Tibial nerve (tissue), 4 donors: ENCODE measurements at regions not wholly inside any gene's neighbourhood (a gene's known extent, or its start where the extent isn't known, plus 50 kb on each side); places are given as distances from the start of the nearest gene placed in this dataset.

Experiments used
- DNase-seq, 2 donors: peaks; one replicate each; pipeline ENCODE4 v3.0.0-alpha.2; 2019; ENCODE audit warnings: low spot score in 2 of 2
- H3K27ac ChIP-seq, 4 donors: fragments of 200-600 bp; sonication (generic) in 3 of 4; one replicate each; pipeline ENCODE4 v1.5.1; 2017 to 2019; ENCODE audit warnings: mild to moderate bottlenecking in 1 of 4
- H3K27me3 ChIP-seq, 2 donors: fragments of 200-600 bp; sonication (generic) in 1 of 2; one replicate each; pipeline versions ENCODE4 v1.5.1 to v1.6.0; 2017 to 2019
- H3K36me3 ChIP-seq, 3 donors: fragments of 200-600 bp; sonication (generic); one replicate each; pipeline ENCODE4 v1.5.1; 2018 to 2019
- H3K4me1 ChIP-seq, 4 donors: fragments of 200-600 bp; sonication (generic) in 3 of 4; one replicate each; pipeline ENCODE4 v1.5.1; 2017 to 2019
- H3K4me3 ChIP-seq, 4 donors: fragments of 200-600 bp; sonication (generic) in 3 of 4; one replicate each; pipeline ENCODE4 v1.5.1; 2017 to 2019; ENCODE audit warnings: mild to moderate bottlenecking in 1 of 4, moderate library complexity in 1 of 4
- H3K9me3 ChIP-seq, 4 donors: fragments of 200-600 bp; sonication (generic) in 3 of 4; one replicate each; pipeline ENCODE4 v1.5.1; 2017 to 2019
- EP300 ChIP-seq, 2 donors: sonication (generic); formaldehyde crosslinking; IDR thresholded peaks; one replicate each; pipeline ENCODE4 v1.6.1; 2017; ENCODE audit warnings: antibody characterized with exemption in 2 of 2, mild to moderate bottlenecking in 1 of 2
- POLR2A ChIP-seq, 2 donors: fragments of 450-650 bp; IDR thresholded peaks; one replicate each; pipeline ENCODE4 v1.6.1; 2017; ENCODE audit warnings: antibody characterized with exemption in 2 of 2, mild to moderate bottlenecking in 2 of 2, moderate library complexity in 2 of 2
- WGBS, 2 donors: methylation state at CpG; one replicate each; pipeline ENCODE4 v1.1.5; 2018; 5-methylcytosine and 5-hydroxymethylcytosine counted together
- TF ChIP-seq, protein P1 (sequence below), 5 experiments: fragments of 200-600 bp in 3 of 5; fragments of 450-650 bp in 2 of 5; sonication (generic) in 3 of 5; IDR thresholded peaks; one replicate each; pipeline ENCODE4 v1.5.1; 2016 to 2019; ENCODE audit warnings: antibody characterized with exemption in 5 of 5, mild to moderate bottlenecking in 3 of 5, moderate library complexity in 2 of 5

DNA sequence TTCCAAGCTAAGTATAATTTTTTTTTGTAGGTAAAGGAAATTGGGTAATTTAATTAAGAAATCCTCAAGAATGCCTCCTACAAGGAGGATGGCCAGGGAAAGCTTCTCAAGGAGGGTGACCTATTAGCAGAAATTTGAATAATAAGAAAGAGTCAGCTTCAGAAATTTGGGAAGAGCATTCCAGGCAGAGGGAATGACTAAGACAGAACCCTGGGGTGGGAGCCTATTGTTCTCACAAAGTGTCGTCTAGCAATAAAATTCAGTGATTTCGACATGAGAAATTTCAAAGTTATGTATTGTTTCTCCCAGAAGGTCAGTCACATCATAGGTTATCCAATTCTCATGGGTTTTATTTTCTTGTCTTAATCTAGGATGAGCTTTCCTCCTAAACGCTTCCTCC lies 1168.4 kb downstream of the AACS start:
- no peak for TF ChIP-seq EP300 (IDR thresholded peaks at IDR 0.05)
- TF ChIP-seq POLR2A (IDR thresholded peaks at IDR 0.05): no peak
- TF ChIP-seq, protein P1, sequence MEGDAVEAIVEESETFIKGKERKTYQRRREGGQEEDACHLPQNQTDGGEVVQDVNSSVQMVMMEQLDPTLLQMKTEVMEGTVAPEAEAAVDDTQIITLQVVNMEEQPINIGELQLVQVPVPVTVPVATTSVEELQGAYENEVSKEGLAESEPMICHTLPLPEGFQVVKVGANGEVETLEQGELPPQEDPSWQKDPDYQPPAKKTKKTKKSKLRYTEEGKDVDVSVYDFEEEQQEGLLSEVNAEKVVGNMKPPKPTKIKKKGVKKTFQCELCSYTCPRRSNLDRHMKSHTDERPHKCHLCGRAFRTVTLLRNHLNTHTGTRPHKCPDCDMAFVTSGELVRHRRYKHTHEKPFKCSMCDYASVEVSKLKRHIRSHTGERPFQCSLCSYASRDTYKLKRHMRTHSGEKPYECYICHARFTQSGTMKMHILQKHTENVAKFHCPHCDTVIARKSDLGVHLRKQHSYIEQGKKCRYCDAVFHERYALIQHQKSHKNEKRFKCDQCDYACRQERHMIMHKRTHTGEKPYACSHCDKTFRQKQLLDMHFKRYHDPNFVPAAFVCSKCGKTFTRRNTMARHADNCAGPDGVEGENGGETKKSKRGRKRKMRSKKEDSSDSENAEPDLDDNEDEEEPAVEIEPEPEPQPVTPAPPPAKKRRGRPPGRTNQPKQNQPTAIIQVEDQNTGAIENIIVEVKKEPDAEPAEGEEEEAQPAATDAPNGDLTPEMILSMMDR (IDR thresholded peaks at IDR 0.05): no peak
- 55% methylated on average over 3 of the region's 3 CpGs for WGBS, 2 donors

DNA sequence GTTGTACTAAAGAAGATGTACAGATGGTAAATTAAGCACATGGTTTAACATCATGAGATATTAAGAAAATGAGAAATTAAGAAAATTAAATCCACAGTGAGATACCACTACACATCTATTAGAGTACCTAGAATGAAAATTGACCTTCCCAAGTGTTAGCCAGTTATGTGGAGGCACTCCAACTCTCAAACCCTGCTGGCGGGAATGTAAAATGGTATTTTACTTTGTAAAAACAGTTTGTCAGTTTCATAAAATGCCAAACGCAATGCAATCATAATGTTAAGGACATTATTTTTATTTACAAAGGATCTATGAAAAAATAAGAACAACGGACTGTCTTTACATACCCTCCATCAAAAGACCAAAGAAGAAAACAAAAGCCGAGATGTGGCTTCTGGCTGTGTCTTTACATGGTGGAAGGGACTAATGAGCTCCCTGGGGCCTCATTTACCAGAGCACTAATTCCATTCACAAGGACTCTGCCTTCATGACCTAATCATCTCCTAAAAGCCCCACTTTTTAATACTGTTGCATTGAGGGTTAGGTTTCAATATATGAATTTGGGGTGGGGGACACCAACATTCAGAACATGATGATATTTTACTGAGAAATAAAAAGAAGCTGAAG lies 1178.7 kb downstream of the AACS start:
- Histone ChIP-seq H3K9me3 (no peaks in the 10 kb centered on the region), H3K4me3 (no peak overlapping the region), H3K27me3 (no peaks in the 10 kb centered on the region), H3K4me1 (no peaks in the 10 kb centered on the region), H3K27ac (no peak overlapping the region), H3K36me3 (no peaks in the 10 kb centered on the region)
- no peak for DNase-seq
- TF ChIP-seq EP300 (IDR thresholded peaks at IDR 0.05) (no peak), POLR2A (IDR thresholded peaks at IDR 0.05) (no peak)
- TF ChIP-seq, protein P1 (IDR thresholded peaks at IDR 0.05): no peak
- WGBS, 2 donors: 46 to 47% methylated on average over 4 of the region's 4 CpGs

More for the DNA sequence above, 1168.4 kb downstream of the AACS start:
- Histone ChIP-seq H3K9me3 (no peaks in the 10 kb centered on the region), H3K36me3 (no peaks in the 10 kb centered on the region), H3K27me3 (no peaks in the 10 kb centered on the region), H3K4me3 (no peak overlapping the region), H3K4me1 (no peaks in the 10 kb centered on the region), H3K27ac (no peak overlapping the region)
- DNase-seq: no peak

DNA sequence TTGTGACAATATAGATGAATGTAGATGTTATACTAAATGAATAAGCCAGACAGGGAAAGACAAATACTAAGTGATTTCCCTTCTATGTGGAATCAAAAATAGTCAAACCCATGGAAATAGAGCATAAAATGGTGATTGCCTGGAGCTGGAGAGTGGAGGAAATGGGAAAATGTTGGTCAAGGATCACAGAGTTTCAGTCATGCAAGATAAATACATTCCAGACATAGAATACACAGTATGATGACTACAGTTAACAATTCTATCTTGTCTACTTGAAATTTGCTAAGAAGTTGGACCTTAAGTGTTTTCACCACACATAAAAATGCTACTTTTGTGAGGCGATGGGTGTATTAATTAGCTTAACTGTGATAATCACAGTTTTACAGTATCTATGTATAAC lies 1182.7 kb downstream of the AACS start:
- Histone ChIP-seq H3K4me3 (no peak overlapping the region), H3K27me3 (no peaks in the 10 kb centered on the region), H3K9me3 (no peaks in the 10 kb centered on the region), H3K4me1 (no peaks in the 10 kb centered on the region), H3K27ac (no peak overlapping the region), H3K36me3 (no peaks in the 10 kb centered on the region)
- no peak for DNase-seq
- WGBS, 2 donors: 87 to 94% methylated on average over 1 of the region's 1 CpG
- TF ChIP-seq EP300 (IDR thresholded peaks at IDR 0.05) (no peak), POLR2A (IDR thresholded peaks at IDR 0.05) (no peak)
- TF ChIP-seq, protein P1 (IDR thresholded peaks at IDR 0.05): no peak

DNA sequence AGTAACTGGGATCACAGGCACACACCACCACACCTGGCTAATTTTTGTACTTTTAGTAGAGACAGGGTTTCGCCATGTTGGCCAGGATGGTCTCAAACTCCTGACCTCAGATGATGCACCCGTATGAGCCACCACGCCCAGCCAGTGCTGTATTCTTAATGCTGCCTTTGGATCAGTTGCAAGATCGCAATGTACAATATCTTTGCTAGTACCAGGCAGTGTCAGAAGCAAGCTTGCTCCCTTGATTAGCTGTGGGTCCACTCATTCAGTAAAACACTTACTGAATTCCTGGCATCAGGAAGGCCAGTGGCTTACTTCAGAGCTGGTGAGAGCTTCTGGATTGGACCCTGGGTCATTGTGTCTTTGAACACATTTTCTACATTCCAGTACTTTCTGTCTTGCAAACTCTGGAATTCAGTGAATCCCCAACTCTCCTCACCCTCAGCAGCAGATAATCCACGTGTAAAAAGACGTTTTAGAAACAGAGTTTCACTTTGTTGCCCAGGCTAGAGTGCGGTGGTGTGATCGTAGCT lies 1183.7 kb downstream of the AACS start:
- Histone ChIP-seq H3K36me3 (no peaks in the 10 kb centered on the region), H3K4me3 (no peak overlapping the region), H3K27me3 (no peaks in the 10 kb centered on the region), H3K4me1 (no peaks in the 10 kb centered on the region), H3K27ac (no peak overlapping the region), H3K9me3 (no peaks in the 10 kb centered on the region)
- TF ChIP-seq POLR2A (IDR thresholded peaks at IDR 0.05) (no peak), EP300 (IDR thresholded peaks at IDR 0.05) (no peak)
- TF ChIP-seq, protein P1 (IDR thresholded peaks at IDR 0.05): no peak
- no peak for DNase-seq
- 81 to 82% methylated on average over 8 of the region's 8 CpGs for WGBS, 2 donors

DNA sequence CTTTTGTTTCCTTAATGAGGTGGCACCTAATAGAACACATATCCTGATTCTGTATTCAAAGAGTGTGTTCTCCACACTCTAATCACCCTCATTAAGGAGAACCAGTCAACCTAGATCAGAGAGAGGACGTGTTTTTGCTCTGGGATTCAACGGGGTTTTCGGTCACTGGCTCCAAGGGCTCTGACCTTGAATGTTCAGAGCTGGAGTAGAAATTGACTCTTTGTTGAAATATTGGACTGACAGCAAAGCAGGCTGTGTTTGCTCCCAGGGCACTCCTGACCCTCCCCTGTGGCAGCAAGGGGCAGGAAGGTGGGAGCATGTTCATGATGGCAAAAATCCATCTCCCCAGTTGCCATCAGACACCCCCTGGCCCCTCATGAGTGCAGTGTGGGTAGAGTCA lies 1193.0 kb downstream of the AACS start:
- Histone ChIP-seq H3K9me3 (no peaks in the 10 kb centered on the region), H3K36me3 (no peaks in the 10 kb centered on the region), H3K4me1 (no peaks in the 10 kb centered on the region), H3K27ac (no peak overlapping the region), H3K4me3 (no peak overlapping the region), H3K27me3 (no peaks in the 10 kb centered on the region)
- DNase-seq: no peak
- 60 to 68% methylated on average over 3 of the region's 3 CpGs for WGBS, 2 donors
- TF ChIP-seq POLR2A (IDR thresholded peaks at IDR 0.05): no peak
- no peak for TF ChIP-seq EP300 (IDR thresholded peaks at IDR 0.05)
- TF ChIP-seq, protein P1 (IDR thresholded peaks at IDR 0.05): no peak
